HG02840 (cell line): ENCODE measurements at regions not wholly inside any gene's neighbourhood (a gene's known extent, or its start where the extent isn't known, plus 50 kb on each side); places are given as distances from the start of the nearest gene placed in this dataset.

Source experiments
- ATAC-seq: cut with Tn5 transposase; IDR thresholded peaks from one replicate; pipeline ENCODE4 v1.9.1; 2021; ENCODE audit warnings: mild to moderate bottlenecking, moderate library complexity, moderate number of reproducible peaks; ENCODE audit not compliant: unreplicated experiment, low FRiP score

GRCh38 chr10:3692387-3692999 is 92.5 kb downstream of the KLF6 start:
- ATAC-seq, result no peak

DNA sequence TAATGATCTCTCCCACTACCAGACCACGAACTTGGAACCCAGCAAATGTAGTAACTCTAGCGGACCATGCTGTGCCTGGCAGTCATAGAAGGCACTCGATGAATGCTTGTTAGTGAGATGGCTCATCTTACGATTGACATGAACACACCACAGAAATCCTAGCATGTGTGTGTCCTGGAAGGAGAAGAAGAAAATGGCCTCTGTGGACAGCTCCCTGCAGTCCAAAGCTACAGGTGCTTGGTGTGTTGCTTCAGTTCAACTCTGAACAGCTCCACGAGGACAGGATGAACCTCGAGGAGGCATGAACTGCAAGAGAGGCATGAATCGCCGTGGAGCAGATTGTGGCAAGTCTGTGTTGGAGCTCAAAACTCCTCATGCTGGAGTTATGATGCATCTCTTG is 93.5 kb downstream of the KLF6 start:
- ATAC-seq, result no peak

DNA sequence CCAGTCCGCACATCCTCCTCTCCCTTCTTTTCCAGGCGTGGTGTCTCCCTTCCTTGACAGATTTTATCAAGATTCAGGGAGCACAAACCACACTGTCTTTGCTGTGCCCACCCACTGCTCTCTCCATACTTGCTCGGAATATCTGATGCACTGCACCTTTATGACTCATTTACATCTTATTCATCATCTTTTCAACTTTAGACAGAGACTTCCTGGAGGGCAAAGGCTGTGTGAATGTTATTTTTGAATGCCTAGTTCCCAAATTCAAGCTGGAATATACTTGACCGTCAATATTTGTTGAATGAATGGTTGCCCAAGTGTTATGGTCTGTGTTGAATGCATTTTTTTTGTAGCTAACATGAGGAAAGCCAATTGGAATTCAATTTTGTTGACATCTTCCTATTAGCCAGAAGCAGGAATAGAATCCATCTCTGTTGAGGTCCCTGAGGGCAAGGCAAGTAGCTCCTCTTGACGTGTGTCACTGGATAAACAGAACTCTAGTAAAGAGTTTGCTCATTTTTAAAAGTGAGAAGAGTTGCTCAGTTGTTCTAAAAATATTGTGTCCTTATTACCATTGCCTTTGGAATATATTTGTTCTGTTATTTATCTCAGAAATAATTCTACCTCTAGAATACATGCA is 95.0 kb downstream of the KLF6 start:
- ATAC-seq, result no peak

- no peak for ATAC-seq
These were observed 97.4 kb downstream of the KLF6 start for GRCh38 chr10:3687510-3688081.

DNA sequence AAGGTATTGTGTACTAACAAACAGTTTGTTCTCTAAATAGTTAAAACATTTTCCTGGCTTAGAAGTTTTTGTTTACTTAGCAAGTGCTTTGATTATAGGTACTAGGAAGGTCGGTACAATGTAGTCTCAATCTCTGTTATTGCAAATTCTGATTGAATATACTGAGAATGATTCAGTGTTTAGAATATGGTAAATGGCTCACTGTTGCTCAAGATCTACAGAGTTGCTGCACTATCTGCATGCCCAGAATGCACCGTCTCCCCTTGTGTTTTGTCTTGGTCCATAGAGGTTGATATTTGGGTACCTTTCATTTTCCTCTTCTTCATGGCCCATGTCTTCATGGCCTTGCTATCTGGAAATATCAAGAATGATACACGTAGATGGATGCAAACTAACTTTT is 99.6 kb downstream of the KLF6 start:
- no peak for ATAC-seq

DNA sequence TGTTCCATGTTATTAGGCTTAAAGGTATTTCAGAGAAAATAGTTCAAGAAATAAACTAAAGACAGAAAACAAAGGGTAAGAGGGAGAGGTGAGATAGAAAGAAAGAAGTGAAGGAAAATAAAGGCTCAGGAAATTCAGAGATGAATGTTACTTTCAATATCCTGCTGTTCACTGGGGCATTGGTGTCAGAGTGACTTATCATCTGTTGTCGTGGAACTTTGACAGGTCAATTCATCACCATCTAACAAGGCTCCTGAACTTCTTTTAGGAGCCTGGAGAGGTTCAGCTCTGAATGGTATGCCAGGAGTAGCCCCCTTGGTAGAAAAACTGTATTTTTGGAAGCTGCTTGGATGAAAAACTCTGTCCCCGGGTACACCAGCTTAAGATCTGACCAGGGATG is 100.1 kb downstream of the KLF6 start:
- ATAC-seq, result no peak

- ATAC-seq, result no peak
These were observed 101.4 kb downstream of the KLF6 start for GRCh38 chr10:3683560-3683959.

- ATAC-seq, result no peak
These were observed 102.3 kb downstream of the KLF6 start for GRCh38 chr10:3682745-3683144.

GRCh38 chr10:3681642-3682554 is 103.1 kb downstream of the KLF6 start:
- ATAC-seq, result no peak

GRCh38 chr10:3679950-3680629 is 104.9 kb downstream of the KLF6 start:
- ATAC-seq, result no peak

DNA sequence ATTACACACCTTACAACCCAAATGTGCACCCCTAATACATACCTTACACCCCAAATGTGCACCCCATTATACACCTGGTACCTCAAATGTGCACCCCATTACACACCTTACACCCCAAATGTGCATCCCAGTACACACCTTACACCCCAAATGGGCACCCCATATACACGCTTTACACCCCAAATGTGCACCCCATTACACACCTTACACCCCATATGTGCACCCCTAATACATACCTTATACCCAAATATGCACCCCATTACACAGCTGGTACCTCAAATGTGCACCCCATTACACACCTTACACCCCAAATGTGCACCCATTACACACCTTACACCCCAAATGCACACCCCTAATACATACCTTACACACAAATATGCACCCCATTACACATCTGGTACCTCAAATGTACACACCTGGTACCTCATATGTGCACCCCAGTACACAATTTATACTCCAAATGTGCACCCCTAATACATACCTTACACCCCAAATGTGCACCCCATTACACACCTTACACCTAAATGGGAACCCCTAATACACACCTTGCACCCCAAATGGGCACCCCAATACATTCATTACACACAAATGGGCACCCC is 106.3 kb downstream of the KLF6 start:
- ATAC-seq, result no peak

GRCh38 chr10:3676564-3676963 is 108.4 kb downstream of the KLF6 start:
- no peak for ATAC-seq

DNA sequence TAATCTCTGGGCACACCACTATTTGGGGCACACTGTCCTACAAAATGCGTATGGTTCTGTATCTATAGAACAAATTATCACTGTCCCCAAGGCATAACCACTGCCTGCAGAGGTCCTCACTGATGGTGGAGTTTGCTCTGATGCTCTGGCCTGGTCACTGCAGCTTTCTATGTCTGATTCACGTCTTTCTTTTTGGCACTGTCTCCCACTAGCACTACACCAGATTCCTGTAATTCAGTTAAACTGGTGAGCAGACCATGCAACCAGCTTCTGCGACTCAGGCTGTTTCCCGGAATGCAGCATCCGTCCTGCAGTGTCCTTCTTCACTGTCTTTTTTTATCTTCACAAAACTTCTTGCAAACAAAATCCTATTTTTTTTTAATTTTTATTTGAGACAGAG is 112.8 kb downstream of the KLF6 start:
- ATAC-seq, result no peak

GRCh38 chr10:3671386-3671955 is 113.5 kb downstream of the KLF6 start:
- no peak for ATAC-seq

DNA sequence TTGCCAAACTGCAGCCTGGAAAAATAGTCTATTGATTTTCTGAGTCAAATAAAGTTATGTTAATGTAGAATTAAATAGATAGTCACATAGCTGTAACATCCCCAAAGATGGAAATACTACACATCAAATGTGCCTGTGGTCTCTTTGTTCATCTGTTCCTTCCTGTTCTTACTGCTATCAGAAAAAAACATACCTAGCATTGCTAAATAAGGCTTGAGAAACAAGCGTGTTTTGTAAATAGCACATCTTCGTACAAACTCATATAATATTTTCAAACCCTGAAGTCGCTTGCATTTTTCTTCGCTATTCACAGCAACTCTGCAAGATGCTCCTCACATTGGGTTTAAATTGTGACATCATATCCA is 116.1 kb downstream of the KLF6 start:
- no peak for ATAC-seq

GRCh38 chr10:3668276-3668965 is 116.6 kb downstream of the KLF6 start:
- no peak for ATAC-seq

DNA sequence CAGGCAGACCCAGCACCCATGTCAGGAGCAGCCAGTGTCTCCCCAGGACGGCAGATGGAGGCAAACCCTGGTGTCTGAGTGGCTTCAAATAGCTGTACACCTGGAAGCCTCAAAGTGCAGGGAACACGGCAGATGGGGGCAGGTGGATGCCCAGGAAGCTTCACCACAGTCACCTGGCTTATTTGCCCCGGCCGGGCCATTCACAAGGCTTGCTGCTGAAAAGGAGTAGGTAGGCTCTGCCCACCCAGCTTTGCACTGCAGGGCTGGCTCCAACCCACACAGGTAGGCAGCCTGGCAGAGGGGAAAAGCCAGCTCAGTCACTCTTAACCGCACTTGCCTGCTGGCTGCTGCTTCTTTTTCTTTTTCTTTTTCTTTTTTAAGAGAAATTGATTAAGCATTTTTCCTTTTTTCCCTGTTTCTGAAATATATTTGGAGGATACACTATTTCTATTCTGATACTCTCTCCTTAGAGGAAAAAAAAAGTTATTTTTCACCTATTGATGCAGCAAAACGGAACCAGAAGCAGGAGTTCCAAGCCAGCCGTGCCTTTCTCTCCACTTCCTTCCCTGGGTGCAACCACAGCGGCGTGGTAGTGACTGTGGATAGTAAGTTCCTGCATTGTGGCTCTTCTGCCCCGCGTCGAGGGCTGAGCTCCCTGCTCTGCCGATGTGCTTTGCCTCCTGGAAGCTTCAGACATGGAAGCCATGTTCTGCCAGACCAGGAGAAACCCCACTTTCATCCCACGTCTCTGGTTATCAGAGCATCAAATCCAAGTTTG is 118.3 kb downstream of the KLF6 start:
- ATAC-seq, result no peak

- no peak for ATAC-seq
These were observed 119.6 kb downstream of the KLF6 start for GRCh38 chr10:3665316-3665908.
